ENCODE measurements at regions not wholly inside any gene's neighbourhood (a gene's known extent, or its start where the extent isn't known, plus 50 kb on each side); places are given as distances from the start of the nearest gene placed in this dataset.
A peak's percentile ranks its signal among the peaks of the same experiment; 100 is the strongest.

DNA sequence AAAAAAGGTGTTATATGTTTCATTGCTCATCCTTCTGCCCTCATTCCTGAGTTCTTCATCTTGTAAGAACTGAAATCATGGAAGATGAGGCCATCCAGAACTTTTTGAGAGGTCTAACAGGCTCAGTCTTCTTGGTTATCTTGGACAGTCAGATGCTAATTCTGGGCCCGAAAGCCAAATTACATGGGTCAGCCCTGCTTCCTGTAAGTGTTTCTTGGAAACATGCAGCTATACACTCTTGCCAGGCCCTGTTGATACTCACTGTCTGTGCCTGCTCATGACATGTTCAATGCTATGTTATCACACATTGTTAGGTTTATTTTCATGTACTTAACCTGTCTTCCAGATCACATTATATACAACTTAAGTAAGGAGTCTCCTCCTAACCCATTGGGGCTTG is 542.5 kb downstream of the NUF2 start:
- TF ChIP-seq CTCF (IDR thresholded peaks at IDR 0.05) = no peak
- H3K27ac Mint-ChIP-seq (ENCODE audit: unreplicated experiment) = no peak overlapping the region
- no peaks in the 10 kb centered on the region for H3K36me3 Mint-ChIP-seq (ENCODE audit: low read depth)
- peaks cover 2% of the 10 kb centered on the region for H3K27me3 Mint-ChIP-seq (ENCODE audit: low read depth)
- no peak for DNase-seq (ENCODE audit: low spot score)
- no peak overlapping the region for H3K4me3 Mint-ChIP-seq (ENCODE audit: unreplicated experiment)
- H3K4me1 Mint-ChIP-seq (ENCODE audit: low read depth) = no peaks in the 10 kb centered on the region
- peaks cover 10% of the 10 kb centered on the region for H3K9me3 Mint-ChIP-seq (ENCODE audit: low read depth)

DNA sequence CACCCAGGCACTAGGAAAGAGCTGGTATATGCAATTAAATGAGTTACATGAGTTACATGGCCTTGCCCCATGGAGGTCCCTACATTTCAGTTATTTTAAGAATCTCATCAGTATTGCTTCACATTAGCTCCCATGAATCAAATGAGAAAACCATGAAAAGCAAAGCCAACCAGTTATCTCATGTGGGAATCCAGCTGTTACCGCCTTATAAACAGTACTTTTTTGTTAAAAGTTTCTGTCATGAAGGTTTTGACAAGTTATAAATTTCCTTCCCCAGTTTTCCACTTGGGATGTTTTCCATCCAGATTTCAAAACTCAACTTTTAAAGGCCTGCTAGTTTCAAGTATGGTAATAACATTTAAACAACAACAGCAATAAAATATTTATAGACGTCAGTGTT is 544.8 kb downstream of the NUF2 start:
- Mint-ChIP-seq H3K9me3 (ENCODE audit: low read depth) (peaks cover 10% of the 10 kb centered on the region), H3K36me3 (ENCODE audit: low read depth) (no peaks in the 10 kb centered on the region), H3K27me3 (ENCODE audit: low read depth) (peaks cover 2% of the 10 kb centered on the region), H3K27ac (ENCODE audit: unreplicated experiment) (no peak overlapping the region), H3K4me1 (ENCODE audit: low read depth) (no peaks in the 10 kb centered on the region), H3K4me3 (ENCODE audit: unreplicated experiment) (no peak overlapping the region)
- no peak for TF ChIP-seq CTCF (IDR thresholded peaks at IDR 0.05)
- DNase-seq (ENCODE audit: low spot score) = no peak

DNA sequence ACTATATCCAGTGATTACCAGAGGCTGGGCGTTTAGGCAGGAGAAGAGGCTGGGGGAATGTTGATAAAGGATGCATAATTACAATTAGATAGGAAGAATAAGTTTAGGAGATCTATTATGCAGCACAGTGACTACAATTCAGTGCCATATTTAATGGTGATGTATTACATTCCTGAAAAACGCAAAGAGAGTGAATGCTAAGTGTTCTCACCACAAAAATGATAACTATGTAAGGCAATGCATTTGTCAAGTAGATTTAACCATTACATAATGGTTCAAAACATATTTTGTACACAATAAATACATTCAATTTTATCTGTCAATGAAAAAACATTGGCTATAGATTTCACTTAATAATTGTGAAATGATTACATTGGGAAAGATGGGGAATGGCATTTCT is 548.9 kb downstream of the NUF2 start:
- Mint-ChIP-seq H3K27me3 (ENCODE audit: low read depth) (peaks cover 4% of the 10 kb centered on the region), H3K36me3 (ENCODE audit: low read depth) (no peaks in the 10 kb centered on the region), H3K9me3 (ENCODE audit: low read depth) (peaks cover 7% of the 10 kb centered on the region), H3K27ac (ENCODE audit: unreplicated experiment) (no peak overlapping the region), H3K4me1 (ENCODE audit: low read depth) (peaks cover 6% of the 10 kb centered on the region), H3K4me3 (ENCODE audit: unreplicated experiment) (no peak overlapping the region)
- no peak for DNase-seq (ENCODE audit: low spot score)
- TF ChIP-seq CTCF (IDR thresholded peaks at IDR 0.05) = no peak

GRCh38 chr1:163872067-163872466 is 550.3 kb downstream of the NUF2 start:
- no peaks in the 10 kb centered on the region for H3K36me3 Mint-ChIP-seq (ENCODE audit: low read depth)
- no peak for DNase-seq (ENCODE audit: low spot score)
- peaks cover 7% of the 10 kb centered on the region for H3K9me3 Mint-ChIP-seq (ENCODE audit: low read depth)
- no peak overlapping the region for H3K27ac Mint-ChIP-seq (ENCODE audit: unreplicated experiment)
- TF ChIP-seq CTCF (IDR thresholded peaks at IDR 0.05) = no peak
- H3K4me1 Mint-ChIP-seq (ENCODE audit: low read depth) = peaks cover 8% of the 10 kb centered on the region
- peaks cover 3% of the 10 kb centered on the region for H3K27me3 Mint-ChIP-seq (ENCODE audit: low read depth)
- no peak overlapping the region for H3K4me3 Mint-ChIP-seq (ENCODE audit: unreplicated experiment)

GRCh38 chr1:163874070-163874469 is 552.3 kb downstream of the NUF2 start:
- no peak for DNase-seq (ENCODE audit: low spot score)

More at GRCh38 chr1:163874070-163874469, 552.3 kb downstream of the NUF2 start:
- Mint-ChIP-seq H3K9me3 (ENCODE audit: low read depth) (peaks cover 1% of the 10 kb centered on the region), H3K27ac (ENCODE audit: unreplicated experiment) (no peak overlapping the region), H3K36me3 (ENCODE audit: low read depth) (no peaks in the 10 kb centered on the region), H3K4me3 (ENCODE audit: unreplicated experiment) (no peak overlapping the region), H3K27me3 (ENCODE audit: low read depth) (peaks cover 3% of the 10 kb centered on the region), H3K4me1 (ENCODE audit: low read depth) (peaks cover 8% of the 10 kb centered on the region)
- peak; percentile 36 for TF ChIP-seq CTCF (IDR thresholded peaks at IDR 0.05)
